NOMO-1 treated with dmso at 0.1 percent for 144 hours (cell line): ENCODE measurements at regions not wholly inside any gene's neighbourhood (a gene's known extent, or its start where the extent isn't known, plus 50 kb on each side); places are given as distances from the start of the nearest gene placed in this dataset.
A peak's percentile ranks its signal among the peaks of the same experiment; 100 is the strongest.

ENCODE experiments used
- DNase-seq: peaks from one replicate; lab custom pipeline; 2025; ENCODE audit not compliant: unreplicated experiment; lab: John Stamatoyannopoulos, UW

DNA sequence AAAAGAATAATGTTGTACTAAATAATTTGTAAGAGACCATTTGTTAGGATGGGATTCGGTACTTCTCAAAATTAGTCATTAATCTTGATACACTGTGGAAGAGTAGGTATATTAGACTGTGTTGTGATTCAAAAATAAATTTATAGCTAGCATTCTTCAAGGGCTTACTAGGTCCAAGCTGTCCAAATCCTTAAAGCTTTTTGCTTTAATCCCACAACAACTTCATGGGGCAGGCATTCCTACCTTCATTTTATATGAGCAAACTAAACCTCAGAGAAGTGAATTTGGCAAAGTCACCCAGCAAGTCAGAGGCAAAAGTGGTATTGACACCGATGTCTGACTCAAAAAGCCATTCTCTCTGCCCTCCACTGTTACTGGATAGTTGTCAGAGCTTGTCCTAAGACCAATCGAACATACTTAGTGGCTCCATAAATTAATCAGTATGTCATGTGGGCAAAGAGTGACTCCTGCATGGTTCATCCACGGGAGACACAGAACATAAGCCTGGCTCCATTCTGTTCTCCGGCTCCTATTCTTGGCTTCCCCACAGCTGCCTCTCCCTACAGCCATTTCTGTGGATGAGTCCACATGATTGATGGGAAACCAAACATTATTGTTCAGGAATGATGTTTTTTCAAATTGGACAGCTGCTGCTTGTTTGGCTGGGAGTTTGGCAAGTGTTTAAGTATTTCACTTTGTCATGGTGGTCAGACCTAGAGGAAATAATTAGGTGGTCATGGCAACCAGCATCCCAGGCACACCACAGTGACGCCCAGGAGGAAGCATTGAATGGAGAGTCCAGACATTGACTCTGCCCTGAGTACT is 133.4 kb upstream of the FGGY start:
- peak; percentile 6 for DNase-seq

DNA sequence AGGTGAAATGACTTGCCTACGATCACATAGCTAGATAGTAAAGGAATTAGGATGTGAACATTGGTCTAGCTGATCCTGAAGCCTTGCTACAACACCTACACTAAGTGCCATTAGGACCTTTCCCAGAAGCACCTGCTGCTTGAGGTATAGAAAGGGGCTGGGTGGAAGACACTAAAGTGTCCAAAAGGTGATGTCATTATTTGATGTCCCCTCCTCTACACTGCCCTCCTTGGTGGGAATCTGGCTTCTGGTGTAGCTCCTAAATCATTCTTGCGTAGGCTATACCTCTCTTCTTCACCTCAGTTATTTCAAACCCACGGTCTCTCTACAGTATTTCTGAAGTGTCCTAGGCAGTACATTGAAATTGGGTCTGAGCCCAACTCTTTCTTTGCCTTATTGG is 132.5 kb upstream of the FGGY start:
- DNase-seq = no peak

DNA sequence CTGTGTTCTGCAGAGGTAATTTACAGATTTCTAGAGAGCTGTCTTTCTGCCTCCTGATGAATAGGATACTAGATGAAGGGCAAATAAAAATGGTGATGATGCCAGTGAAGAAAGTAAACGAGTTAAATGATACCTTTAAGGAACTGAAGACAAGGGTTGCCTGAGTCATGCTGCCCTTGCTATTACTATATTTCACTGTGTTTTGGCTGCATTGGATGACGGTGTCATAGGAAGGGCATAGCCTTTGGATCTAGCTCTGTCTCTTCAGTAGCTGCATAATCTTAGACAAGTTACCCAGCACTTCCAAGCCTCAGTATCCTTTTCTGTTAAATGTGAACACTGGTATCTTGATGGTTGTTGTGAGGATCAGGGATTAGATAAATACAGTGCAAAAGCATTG is 131.5 kb upstream of the FGGY start:
- no peak for DNase-seq

DNA sequence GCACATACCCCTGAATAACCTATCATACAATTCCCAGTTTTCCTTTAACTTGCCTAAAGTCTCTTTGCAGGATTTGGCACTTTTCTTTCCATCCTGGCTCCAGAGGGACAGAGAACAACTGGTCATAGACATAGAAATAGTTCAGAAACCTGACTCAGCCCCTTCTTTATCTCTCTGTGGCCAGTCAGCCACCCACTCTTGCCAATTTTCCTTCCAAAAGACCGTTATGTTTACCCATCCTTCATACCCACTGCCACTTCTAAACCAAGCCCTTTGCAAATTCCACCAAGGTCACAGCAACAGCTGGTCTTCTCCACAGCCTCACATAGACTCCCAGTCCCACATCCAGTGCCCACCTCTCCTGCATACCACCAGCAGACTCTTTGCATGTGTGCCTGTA is 127.2 kb upstream of the FGGY start:
- DNase-seq = no peak

DNA sequence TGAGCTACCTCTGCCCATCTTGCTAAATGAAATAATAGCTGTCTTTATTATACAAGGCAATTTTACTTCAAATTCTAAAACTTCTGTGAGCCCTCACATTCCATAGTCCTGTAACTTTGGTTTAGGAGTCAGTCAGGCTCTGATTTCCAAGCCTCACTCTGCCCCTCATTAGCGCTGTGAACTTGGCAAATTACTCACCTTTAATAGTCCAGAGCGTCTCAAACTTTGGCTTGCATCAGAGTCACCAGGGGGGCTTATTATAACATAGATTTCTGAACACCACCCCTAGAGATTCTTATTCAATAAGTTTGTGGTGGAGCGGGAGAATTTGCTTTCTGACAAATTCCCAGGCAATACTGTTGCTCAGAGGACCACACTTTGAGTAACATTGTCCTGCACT is 126.2 kb upstream of the FGGY start:
- DNase-seq = no peak

DNA sequence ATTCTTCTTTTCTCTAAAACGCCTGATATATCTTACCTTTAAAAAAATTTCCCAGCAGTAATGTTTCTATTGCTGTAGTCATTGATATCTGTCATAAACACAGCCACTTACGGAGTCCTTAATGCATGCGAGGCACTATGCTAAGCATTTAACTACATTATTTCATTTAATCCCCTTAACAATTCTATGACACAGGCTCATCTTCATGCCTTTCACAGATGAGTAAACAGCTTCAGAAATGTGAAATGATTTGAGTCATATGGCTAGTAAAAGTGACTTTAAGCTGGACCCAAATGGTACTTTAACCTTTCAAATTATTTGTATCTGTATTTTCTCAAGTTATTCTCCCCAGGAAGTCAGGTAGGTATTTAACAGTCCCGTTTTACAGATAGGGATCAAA is 125.1 kb upstream of the FGGY start:
- no peak for DNase-seq

DNA sequence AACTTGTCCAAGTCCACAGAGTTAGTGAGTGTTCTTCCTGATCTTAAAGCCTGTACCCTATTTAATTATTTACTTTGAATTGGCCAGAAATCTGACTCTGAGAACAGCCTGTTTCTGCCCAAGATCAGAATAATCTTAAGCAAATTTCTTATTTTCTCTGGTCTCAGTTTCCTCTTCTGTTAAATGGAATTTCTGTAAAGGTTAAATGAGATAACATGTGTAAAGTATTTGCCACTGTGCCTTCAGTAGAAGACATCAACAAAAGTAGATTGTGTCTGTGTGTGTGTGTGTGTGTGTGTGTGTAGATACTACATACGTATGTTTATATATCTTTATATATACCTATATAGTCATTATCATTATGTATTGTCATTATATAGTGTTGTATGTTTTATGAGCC is 124.2 kb upstream of the FGGY start:
- no peak for DNase-seq

DNA sequence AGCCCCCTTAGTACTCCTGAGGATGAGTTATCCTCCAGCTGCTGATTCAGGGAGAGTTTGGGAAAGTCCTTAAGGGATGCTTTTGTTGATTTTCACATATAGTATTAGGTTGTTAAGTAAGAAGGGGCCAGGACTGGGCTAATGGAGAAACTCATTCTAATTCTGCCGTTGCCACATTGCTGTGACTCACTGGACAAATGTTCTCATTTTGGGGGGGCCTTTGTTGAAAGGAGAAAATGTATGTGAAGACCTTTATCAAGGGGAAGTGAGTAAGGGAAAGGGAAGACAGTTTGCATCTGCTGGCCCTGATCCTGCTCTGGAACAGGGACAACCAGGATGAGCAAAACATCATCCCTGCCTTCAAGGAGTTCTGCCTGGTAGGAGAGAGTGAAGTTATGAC is 123.2 kb upstream of the FGGY start:
- DNase-seq = no peak

DNA sequence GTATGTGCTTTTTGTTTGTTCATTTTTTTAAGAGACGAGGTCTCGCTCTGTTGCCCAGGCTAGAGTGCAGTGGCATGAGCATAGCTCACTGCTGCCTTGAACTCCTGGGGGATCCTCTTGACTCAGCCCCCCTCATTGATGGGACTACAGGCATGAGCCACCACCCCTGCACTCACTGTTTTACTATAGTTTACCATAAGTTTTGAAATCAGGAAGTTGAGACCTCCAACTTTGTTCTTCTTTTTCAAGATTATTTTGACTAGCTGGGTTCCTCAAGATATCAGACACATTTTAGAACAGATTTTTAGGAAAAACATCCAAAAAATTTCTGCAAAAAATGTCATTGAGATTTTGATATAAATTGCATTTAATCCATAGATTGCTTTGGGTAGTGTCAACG is 120.4 kb upstream of the FGGY start:
- no peak for DNase-seq

DNA sequence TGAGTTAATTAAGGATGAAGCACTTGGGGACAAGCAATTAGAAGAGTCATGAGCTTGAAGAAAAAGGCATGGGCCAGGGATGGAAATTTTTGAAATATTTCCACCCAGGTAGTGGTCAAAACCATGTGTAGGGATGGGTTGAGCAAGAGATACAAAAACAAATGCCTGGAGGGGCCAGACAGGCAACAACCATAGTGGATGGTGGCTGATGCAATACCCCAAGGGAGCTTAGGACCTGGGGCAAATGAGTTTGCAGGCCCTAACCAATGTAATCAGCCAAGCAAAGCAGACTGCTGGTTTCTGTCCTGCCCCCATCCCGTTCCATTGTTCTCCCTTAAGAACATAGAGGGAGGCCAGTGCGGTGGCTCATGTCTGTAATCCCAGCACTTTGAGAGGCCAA is 119.1 kb upstream of the FGGY start:
- no peak for DNase-seq

DNA sequence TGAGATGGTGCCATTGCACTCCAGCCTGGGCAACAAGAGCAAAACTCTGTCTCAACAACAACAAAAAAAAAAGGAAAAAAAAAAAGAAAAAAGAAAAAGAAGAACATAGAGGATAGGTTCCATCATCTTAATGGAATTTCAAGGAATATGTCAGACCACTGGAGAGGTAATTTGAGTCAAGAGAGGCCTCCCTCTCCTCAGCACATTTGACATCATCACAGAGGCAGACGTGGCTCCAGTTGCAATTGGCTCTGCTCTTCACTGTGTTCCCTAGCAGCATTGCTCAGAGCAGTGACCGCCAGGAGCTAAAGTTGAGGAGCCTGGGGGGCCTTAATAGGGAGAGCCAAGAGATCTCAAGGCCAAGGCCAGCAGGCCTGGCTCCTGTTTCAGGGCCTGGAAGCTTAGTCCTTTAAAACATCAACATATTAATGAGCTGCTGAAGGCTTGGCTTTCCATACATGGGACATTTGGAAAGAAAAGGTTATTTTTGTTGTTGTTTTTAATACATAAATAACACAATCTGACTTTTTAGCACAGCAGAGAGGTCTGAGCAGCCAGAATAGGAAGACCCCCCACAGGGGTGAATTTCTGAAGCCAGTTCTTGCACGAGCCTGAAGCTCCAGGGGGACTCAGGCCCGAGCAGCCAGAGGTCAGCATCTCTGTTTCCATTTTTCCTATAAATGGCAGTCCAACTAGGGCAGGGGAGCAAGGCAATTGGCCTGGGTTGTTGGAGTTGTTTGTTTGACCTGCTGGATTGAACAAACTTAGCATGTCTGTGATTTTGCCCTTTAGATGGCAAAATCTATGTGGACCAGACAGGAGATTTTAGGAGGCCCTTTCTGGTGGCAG is 118.3 kb upstream of the FGGY start:
- DNase-seq = no peak

DNA sequence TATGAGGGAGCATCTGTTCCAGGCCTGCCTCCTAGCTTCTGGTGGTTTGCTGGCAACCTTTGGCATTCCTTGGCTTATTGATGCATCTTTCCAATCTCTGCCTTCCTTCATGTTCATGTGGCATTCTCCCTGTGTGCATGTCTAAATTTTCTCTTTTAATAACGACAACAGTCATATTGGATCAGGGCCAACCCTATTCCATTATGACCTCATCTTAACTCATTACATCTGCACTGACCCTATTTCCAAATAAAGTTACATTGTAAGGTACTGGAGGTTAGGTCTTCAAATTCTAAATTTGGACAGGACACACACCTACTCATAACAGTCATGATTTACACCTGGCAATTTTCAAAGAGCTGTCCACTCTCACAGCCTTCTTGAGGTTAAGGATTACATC is 117.2 kb upstream of the FGGY start:
- DNase-seq = no peak

DNA sequence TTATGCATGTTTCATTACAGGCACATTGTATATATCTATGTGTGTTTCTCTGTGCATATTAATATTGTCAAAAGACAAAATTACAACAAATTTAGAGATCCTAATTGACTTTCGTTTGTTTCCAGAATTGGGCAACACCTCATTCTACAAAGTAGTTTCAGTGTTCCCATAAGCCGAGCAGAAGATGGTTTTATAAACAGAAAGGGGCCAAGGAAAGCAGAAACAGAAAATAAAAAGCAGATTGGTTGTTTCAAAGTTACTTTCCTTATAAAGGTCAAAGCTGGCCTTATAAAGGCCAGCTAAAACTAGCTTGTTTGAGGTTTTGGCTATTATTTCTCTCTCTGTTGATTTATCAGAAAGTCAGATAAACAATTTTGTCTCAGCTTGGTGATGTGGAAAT is 116.2 kb upstream of the FGGY start:
- DNase-seq = no peak

DNA sequence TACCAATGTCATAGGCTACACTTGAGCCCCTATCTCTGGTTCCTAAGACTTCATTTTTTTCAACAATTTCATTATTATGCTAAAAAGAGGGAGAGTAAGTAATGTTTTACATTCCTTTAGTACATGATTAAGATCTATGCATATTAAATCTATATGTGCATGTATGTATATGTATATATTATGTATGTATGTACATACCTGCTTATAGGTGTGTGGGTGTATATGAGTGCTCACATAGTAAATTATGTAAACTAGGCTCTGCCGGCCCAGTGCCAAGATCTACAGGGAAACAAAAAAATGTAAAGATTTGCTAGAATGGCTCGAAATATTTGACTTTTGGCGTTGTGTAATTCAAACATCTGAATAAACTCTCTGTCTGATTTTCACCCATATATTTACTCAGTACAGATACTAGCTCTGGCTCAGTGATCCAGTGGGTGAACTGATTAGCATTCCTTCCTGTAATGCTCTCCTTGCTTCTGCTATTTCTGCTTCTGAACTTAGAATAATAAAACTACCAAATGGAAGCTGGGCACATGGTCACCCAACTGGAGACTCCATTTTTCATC is 113.1 kb upstream of the FGGY start:
- no peak for DNase-seq

DNA sequence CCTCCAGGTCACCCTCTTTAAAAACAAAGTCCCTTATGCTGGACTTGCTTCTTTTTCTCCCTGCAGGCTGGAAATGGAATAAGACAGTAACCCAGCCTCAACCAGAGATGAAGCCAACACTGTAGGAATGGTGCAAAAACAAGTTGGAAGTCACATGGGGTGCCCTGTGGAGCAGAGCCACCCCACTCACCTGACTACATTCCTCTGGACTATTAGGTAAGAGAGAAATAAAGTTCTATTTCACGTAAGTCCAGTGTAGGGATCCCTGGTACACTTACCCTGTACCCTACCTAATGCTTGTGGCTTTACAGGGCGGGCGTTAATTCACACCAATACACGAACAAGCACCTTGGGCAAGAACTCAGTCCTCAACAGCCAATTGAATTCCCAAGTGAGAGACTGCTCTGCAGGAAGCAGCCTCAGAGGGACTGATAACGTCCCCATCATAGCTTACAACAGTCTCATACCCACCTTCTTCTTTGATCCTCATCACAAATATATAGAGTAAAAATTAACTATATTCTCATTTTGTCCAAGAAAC is 112.5 kb upstream of the FGGY start:
- no peak for DNase-seq

DNA sequence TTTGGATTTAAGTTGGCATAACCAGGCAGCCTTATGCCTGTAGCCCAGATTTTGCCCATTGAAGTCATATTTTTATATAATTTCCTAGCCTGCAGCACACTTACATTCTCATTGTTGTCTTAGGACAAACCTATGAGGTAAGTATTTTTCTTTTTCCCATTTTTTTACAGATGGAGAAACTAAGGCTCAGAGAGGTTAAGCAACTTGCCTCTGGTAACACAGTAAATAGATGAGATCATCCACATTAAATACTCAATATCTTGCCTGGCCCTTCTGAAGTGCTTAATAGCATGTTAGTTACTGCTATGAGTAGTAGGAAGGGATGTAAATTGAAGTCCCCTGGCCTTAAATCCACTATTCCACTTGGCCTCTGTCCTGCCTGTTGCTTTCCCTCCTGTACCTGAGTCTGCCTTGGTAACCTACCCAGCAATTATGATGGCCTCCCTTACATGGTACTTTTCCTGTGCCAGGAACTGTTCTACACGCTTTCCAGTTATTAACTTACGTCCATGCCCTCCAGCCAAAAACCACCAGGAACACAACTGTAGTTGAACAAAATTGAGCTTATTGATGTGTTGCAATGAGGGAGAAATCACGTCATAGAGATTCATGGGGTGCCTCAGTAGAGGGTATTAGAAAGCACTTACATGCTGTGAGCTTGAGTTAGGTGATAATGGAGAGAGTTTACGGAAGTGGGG is 111.6 kb upstream of the FGGY start:
- DNase-seq = no peak

DNA sequence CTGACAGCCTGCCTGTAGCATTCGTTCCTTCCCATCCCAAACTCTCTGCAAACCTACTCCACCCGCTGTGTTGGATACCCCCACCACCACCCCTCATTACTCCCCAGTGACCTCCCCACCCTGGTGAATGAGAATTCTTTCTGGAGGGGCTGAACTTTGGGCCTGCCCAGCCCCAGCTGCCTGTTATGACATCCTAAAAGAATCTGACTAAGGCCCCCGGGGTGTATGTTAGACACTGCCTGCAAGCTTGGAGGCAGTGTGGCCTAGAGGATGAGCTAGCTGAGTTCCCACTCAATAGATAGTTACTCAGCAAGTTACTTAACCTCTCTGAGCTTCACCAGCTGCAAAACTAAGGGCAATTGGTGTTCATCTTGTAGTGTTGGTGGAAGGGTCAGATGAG is 110.2 kb upstream of the FGGY start:
- no peak for DNase-seq

DNA sequence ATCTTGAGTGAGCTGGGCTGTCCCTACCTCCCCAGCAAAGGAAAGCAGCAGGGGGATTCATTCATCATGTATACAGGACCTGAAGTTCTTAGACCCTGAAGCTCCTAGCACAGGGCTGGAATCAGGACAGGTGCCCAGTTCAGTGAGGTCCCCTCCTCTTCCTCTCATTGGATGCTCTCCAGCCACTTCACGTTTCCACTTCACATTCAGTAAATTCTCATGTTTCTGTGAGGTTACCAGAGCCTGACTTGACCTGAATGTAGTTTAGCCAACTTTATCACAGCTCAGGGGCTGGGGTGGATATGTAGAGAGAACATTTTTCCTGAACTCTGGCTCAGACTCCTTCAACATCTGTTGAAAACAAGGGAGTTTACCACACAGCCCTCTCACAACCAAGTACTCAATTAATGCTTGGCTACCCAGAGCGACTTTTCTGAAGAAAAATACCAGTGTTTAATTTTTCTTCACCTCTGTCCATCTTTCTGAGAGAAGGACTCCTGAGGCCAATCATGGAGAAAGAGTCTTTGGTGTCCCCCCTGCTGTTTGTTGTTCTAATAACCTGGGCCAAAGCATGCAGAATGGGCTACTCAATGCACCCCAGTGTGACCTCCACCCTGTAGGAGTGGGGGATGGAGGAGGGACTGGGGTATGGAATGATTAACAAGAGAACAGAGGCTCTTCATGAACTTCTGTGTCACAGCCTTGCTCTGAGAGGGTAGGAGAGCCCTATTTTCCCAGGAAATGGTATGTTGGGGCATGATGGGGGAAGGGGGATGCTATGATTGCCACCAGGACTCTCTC is 108.3 kb upstream of the FGGY start:
- DNase-seq = no peak

DNA sequence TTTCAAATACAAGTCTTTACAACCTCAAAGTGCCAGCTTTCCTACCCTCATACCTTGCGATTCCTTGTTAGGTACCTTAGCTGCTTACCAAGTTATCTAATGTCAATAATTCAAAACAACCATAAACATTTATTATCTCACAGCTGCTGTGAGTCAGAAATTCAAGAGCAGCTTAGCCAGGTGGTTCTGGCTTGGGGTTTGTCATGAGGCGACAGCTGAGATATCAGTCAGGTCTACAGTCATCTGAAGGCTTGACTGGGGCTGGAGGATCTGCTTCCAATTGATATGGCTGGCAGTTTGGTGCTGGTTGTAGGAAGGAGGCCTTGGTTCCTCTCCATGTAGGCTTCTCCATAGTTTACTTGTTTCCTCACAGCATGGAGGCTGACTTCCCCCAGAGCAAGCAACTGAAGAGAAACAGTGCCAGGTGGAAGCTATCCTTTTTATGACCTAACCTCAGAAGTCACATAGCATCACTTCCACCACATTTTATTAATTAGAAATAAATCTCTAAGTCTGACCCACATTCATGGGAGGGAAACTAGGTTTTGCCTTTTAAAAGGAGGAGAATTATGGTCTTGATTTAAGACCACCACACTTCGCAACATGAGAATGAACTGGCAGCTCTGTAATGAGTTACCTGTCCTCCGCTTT is 103.3 kb upstream of the FGGY start:
- no peak for DNase-seq

DNA sequence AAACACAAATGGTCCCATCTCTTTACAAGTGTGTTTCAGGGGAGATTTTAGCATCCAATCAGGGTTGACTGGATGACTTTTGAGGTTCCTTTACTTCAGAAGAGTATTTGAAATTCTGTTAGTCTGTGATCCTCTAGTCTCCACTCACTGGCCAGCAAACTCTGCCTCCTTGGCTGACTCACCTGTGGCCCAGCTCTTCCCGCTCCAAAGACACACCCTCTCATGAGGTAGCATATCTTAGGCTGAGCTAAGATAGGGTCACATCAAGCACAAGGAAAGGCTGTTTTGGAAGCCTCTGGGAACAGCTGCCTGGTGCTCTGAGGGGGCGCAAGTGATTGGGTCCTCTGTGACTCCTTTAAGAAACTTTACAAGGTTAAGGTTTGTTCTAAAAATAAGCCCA is 102.3 kb upstream of the FGGY start:
- no peak for DNase-seq
